H9 (cell line): ENCODE measurements at regions not wholly inside any gene's neighbourhood (a gene's known extent, or its start where the extent isn't known, plus 50 kb on each side); places are given as distances from the start of the nearest gene placed in this dataset.

ENCODE experiments used
- DNase-seq: peaks from one replicate; pipeline ENCODE4 v3.0.0-alpha.2; 2017
- H2AFZ ChIP-seq: one replicate; pipeline ENCODE4 v1.6.1; 2013; ENCODE audit warnings: mild to moderate bottlenecking, low read length, control low read depth, moderate library complexity
- H2AK5ac ChIP-seq: 2 replicates; pipeline ENCODE4 v1.6.1; 2013; ENCODE audit warnings: low read length, control low read depth, mixed read lengths; ENCODE audit not compliant: insufficient read length
- H2BK120ac ChIP-seq: one replicate; pipeline ENCODE4 v1.6.1; 2013; ENCODE audit warnings: low read depth, mild to moderate bottlenecking, low read length, control low read depth, inconsistent platforms; ENCODE audit not compliant: poor library complexity, severe bottlenecking
- H2BK12ac ChIP-seq: 2 replicates; pipeline ENCODE4 v1.6.1; 2013; ENCODE audit warnings: low read length, control low read depth, mixed read lengths, low read depth; ENCODE audit not compliant: insufficient read length
- H2BK15ac ChIP-seq: 2 replicates; pipeline ENCODE4 v1.6.1; 2013; ENCODE audit warnings: low read depth, low read length, control low read depth
- H2BK20ac ChIP-seq: one replicate; pipeline ENCODE4 v1.6.1; 2013; ENCODE audit warnings: low read depth, mild to moderate bottlenecking, low read length, control low read depth, inconsistent platforms; ENCODE audit not compliant: poor library complexity, severe bottlenecking
- H2BK5ac ChIP-seq: 2 replicates; pipeline ENCODE4 v1.6.1; 2013; ENCODE audit warnings: low read length, control low read depth, mixed read lengths; ENCODE audit not compliant: insufficient read length
- H3K14ac ChIP-seq: 2 replicates; pipeline ENCODE4 v1.6.1; 2013; ENCODE audit warnings: low read length, control low read depth; ENCODE audit not compliant: insufficient read depth
- H3K18ac ChIP-seq: 2 replicates; pipeline ENCODE4 v1.6.1; 2013; ENCODE audit warnings: low read depth, mild to moderate bottlenecking, mixed read lengths, low read length, control low read depth; ENCODE audit not compliant: insufficient read length
- H3K23ac ChIP-seq: 2 replicates; pipeline ENCODE4 v1.6.1; 2013; ENCODE audit warnings: low read length, control low read depth, mixed read lengths, low read depth; ENCODE audit not compliant: insufficient read length
- H3K23me2 ChIP-seq: 2 replicates; pipeline ENCODE4 v1.6.1; 2013; ENCODE audit warnings: low read depth, mild to moderate bottlenecking, mixed read lengths, low read length, control low read depth; ENCODE audit not compliant: insufficient read length, poor library complexity, severe bottlenecking
- H3K27ac ChIP-seq: 2 replicates; pipeline ENCODE4 v1.5.1; 2013; ENCODE audit warnings: low read length, control low read depth, mixed read lengths, low read depth; ENCODE audit not compliant: insufficient read length
- H3K27me3 ChIP-seq: 2 replicates; pipeline ENCODE4 v1.6.1; 2013; ENCODE audit warnings: low read length, control low read depth, inconsistent platforms; ENCODE audit not compliant: insufficient read depth
- H3K4ac ChIP-seq: 2 replicates; pipeline ENCODE4 v1.6.1; 2013; ENCODE audit warnings: low read depth, mild to moderate bottlenecking, control low read depth, inconsistent platforms, low read length, moderate library complexity
- H3K4me1 ChIP-seq: 2 replicates; pipeline ENCODE4 v1.6.1; 2013; ENCODE audit warnings: low read length, control low read depth, inconsistent platforms; ENCODE audit not compliant: insufficient read depth
- H3K4me2 ChIP-seq: 2 replicates; pipeline ENCODE4 v1.6.1; 2013; ENCODE audit warnings: low read length, control low read depth, mixed read lengths; ENCODE audit not compliant: insufficient read length, insufficient read depth
- H3K56ac ChIP-seq: 2 replicates; pipeline ENCODE4 v1.6.1; 2013; ENCODE audit warnings: low read depth, mild to moderate bottlenecking, mixed read lengths, low read length, control low read depth; ENCODE audit not compliant: insufficient read length
- H3K79me1 ChIP-seq: 2 replicates; pipeline ENCODE4 v1.6.1; 2013; ENCODE audit warnings: low read depth, mild to moderate bottlenecking, moderate library complexity, low read length, control low read depth, inconsistent platforms; ENCODE audit not compliant: insufficient read depth, poor library complexity, severe bottlenecking
- H3K79me2 ChIP-seq: 2 replicates; pipeline ENCODE4 v1.6.1; 2013; ENCODE audit warnings: low read length, control low read depth, inconsistent platforms; ENCODE audit not compliant: insufficient read depth
- H3K9ac ChIP-seq: 2 replicates; pipeline ENCODE4 v1.6.1; 2013; ENCODE audit warnings: low read length, control low read depth, mixed read lengths; ENCODE audit not compliant: insufficient read length; ENCODE audit errors: extremely low read depth
- H3K9me3 ChIP-seq: one replicate; pipeline ENCODE4 v1.6.1; 2013; ENCODE audit warnings: low read depth, low read length, inconsistent platforms; ENCODE audit not compliant: control insufficient read depth
- H3T11ph ChIP-seq: one replicate; pipeline ENCODE4 v1.6.1; 2013; ENCODE audit warnings: mild to moderate bottlenecking, low read length, control low read depth, inconsistent platforms
- H4K20me1 ChIP-seq: one replicate; pipeline ENCODE4 v1.6.1; 2013; ENCODE audit not compliant: control insufficient read depth, insufficient read length, insufficient read depth
- H4K5ac ChIP-seq: 2 replicates; pipeline ENCODE4 v1.6.1; 2013; ENCODE audit warnings: low read depth, mild to moderate bottlenecking, mixed read lengths, low read length, control low read depth; ENCODE audit not compliant: insufficient read length
- H4K8ac ChIP-seq: replicated peaks from 2 replicates; pipeline ENCODE4 v1.6.1; 2013; ENCODE audit warnings: low read length, control low read depth, mixed read lengths, low read depth; ENCODE audit not compliant: insufficient read length
- H4K91ac ChIP-seq: 2 replicates; pipeline ENCODE4 v1.6.1; 2013; ENCODE audit warnings: low read depth, mild to moderate bottlenecking, moderate library complexity, mixed read lengths, low read length, control low read depth; ENCODE audit not compliant: insufficient read length
- H3K27ac Mint-ChIP-seq, 3 experiments: 2 replicates in 2 of 3; 3 replicates in 1 of 3; pipeline ENCODE4 v1.8.0; 2020 to 2021; ENCODE audit warnings: mixed read lengths in 3 of 3, mild to moderate bottlenecking in 1 of 3, moderate library complexity in 1 of 3
- H3K27me3 Mint-ChIP-seq: 2 replicates; pipeline ENCODE4 v1.8.0; 2021; ENCODE audit warnings: low read depth, mild to moderate bottlenecking, moderate library complexity, mixed read lengths
- H3K36me3 Mint-ChIP-seq, 3 experiments: 2 replicates in 2 of 3; 3 replicates in 1 of 3; pipeline ENCODE4 v1.8.0; 2020 to 2021; ENCODE audit warnings: low read depth in 3 of 3, mixed read lengths in 3 of 3; ENCODE audit not compliant: insufficient read depth in 1 of 3
- H3K4me1 Mint-ChIP-seq, 2 experiments: 2 replicates each; pipeline ENCODE4 v1.8.0; 2020; ENCODE audit warnings: mixed read lengths in 2 of 2
- H3K4me3 Mint-ChIP-seq, 2 experiments: 2 replicates in 1 of 2; 3 replicates in 1 of 2; pipeline ENCODE4 v1.8.0; 2020 to 2021; ENCODE audit warnings: mild to moderate bottlenecking in 2 of 2, mixed read lengths in 2 of 2, moderate library complexity in 1 of 2
- H3K9me3 Mint-ChIP-seq, 2 experiments: 2 replicates in 1 of 2; 3 replicates in 1 of 2; pipeline ENCODE4 v1.8.0; 2020; ENCODE audit warnings: mild to moderate bottlenecking in 2 of 2, mixed read lengths in 2 of 2, moderate library complexity in 1 of 2
- WGBS: extraction: QIAGEN DNeasy Blood & Tissue Kit; methylation state at CpG from one replicate; pipeline ENCODE4 v1.1.7; 2013; ENCODE audit warnings: missing lambda C conversion rate, low lambda C conversion rate, mixed read lengths; ENCODE audit not compliant: insufficient read length; ENCODE audit errors: extremely low coverage; 5-methylcytosine and 5-hydroxymethylcytosine counted together
- TF ChIP-seq, protein P1 (sequence below): fragments of 200-600 bp; sonication (generic); conservative IDR thresholded peaks from 3 replicates; pipeline ENCODE4 v1.8.0; 2021; ENCODE audit warnings: antibody characterized with exemption, mild to moderate bottlenecking

DNA sequence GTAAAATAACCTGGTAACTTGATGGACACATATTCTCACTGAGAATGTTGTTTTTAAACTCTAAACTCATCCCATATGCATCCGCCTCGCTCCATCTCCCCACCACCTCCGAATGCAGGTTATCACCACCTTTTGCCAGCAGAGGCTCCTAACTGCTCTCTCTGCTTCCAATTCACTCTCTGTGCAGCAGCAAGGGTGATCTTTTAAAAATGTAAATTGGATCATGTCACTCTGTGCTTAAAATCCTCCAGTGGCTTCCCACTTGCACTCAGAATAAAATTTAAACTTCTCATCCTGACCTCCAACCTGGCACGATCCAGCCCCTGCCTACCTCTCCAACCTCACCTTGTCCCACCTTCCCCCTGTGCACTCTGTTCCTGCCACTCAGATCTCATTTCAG, 317.2 kb downstream of the ZSWIM6 start:
- no peak overlapping the region for H2BK15ac ChIP-seq
- H3K14ac ChIP-seq: no peak overlapping the region
- no peaks in the 10 kb centered on the region for H3K23me2 ChIP-seq
- DNase-seq: no peak
- H3K9me3 Mint-ChIP-seq: no peaks in the 10 kb centered on the region; a peak in 2 of 5 replicates
- no peaks in the 10 kb centered on the region for H3K27me3 ChIP-seq
- no peak overlapping the region for H2BK20ac ChIP-seq
- H3K36me3 Mint-ChIP-seq: no peaks in the 10 kb centered on the region
- H3K4me1 Mint-ChIP-seq: no peaks in the 10 kb centered on the region
- no peak overlapping the region for H2AK5ac ChIP-seq
- H3K23ac ChIP-seq: no peak overlapping the region
- no peaks in the 10 kb centered on the region for H3K9me3 ChIP-seq
- H3K4me1 ChIP-seq: no peaks in the 10 kb centered on the region; the same call in 1 of the 2 replicates
- no peak overlapping the region for H3K27ac Mint-ChIP-seq
- no peaks in the 10 kb centered on the region for H3K79me2 ChIP-seq
- H3K56ac ChIP-seq: no peak overlapping the region
- H3K18ac ChIP-seq: no peak overlapping the region
- no peak overlapping the region for H4K8ac ChIP-seq
- H2BK5ac ChIP-seq: no peak overlapping the region
- no peak overlapping the region for H3K9ac ChIP-seq
- H3T11ph ChIP-seq: no peak overlapping the region
- H2BK12ac ChIP-seq: no peak overlapping the region
- H2AFZ ChIP-seq: no peak overlapping the region
- no peak overlapping the region for H4K91ac ChIP-seq
- no CpG with 5 or more reads among the region's 4 CpGs for WGBS
- no peak overlapping the region for H3K4me3 Mint-ChIP-seq
- no peaks in the 10 kb centered on the region for H4K20me1 ChIP-seq
- no peak overlapping the region for H3K4ac ChIP-seq
- H3K27me3 Mint-ChIP-seq: no peaks in the 10 kb centered on the region; the same call in 1 of the 2 replicates
- H3K27ac ChIP-seq: no peak overlapping the region
- no peak overlapping the region for H3K4me2 ChIP-seq
- no peak overlapping the region for H4K5ac ChIP-seq
- H3K79me1 ChIP-seq: no peaks in the 10 kb centered on the region
- no peak overlapping the region for H2BK120ac ChIP-seq
- TF ChIP-seq, protein P1, sequence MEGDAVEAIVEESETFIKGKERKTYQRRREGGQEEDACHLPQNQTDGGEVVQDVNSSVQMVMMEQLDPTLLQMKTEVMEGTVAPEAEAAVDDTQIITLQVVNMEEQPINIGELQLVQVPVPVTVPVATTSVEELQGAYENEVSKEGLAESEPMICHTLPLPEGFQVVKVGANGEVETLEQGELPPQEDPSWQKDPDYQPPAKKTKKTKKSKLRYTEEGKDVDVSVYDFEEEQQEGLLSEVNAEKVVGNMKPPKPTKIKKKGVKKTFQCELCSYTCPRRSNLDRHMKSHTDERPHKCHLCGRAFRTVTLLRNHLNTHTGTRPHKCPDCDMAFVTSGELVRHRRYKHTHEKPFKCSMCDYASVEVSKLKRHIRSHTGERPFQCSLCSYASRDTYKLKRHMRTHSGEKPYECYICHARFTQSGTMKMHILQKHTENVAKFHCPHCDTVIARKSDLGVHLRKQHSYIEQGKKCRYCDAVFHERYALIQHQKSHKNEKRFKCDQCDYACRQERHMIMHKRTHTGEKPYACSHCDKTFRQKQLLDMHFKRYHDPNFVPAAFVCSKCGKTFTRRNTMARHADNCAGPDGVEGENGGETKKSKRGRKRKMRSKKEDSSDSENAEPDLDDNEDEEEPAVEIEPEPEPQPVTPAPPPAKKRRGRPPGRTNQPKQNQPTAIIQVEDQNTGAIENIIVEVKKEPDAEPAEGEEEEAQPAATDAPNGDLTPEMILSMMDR: no peak
